Neural cell (in vitro differentiated cells): ENCODE measurements at regions not wholly inside any gene's neighbourhood (a gene's known extent, or its start where the extent isn't known, plus 50 kb on each side); places are given as distances from the start of the nearest gene placed in this dataset.

Experiments
- CTCF ChIP-seq: fragments of 450-650 bp; IDR thresholded peaks from 2 replicates; pipeline ENCODE4 v1.5.1; 2014; ENCODE audit warnings: antibody characterized with exemption, mild to moderate bottlenecking, moderate library complexity; ENCODE audit not compliant: poor library complexity, severe bottlenecking
- EZH2 ChIP-seq: fragments of 200-600, 300-800 bp; shearing (Covaris generic), sonication (generic); IDR thresholded peaks from 2 replicates; pipeline ENCODE4 v1.6.1; 2014; ENCODE audit warnings: antibody characterized with exemption, low read length, borderline replicate concordance, mild to moderate bottlenecking; ENCODE audit not compliant: insufficient read depth, poor library complexity, severe bottlenecking
- MXI1 ChIP-seq: fragments of 450-650 bp; conservative IDR thresholded peaks from 2 replicates; pipeline ENCODE4 v1.6.1; 2014; ENCODE audit warnings: antibody characterized with exemption, mild to moderate bottlenecking; ENCODE audit not compliant: poor library complexity, severe bottlenecking
- POLR2AphosphoS5 ChIP-seq: IDR thresholded peaks from 2 replicates; pipeline ENCODE4 v1.6.1; 2012
- RAD21 ChIP-seq: fragments of 450-650 bp; conservative IDR thresholded peaks from 2 replicates; pipeline ENCODE4 v1.6.1; 2014; ENCODE audit warnings: antibody characterized with exemption, mild to moderate bottlenecking, moderate library complexity
- TAF1 ChIP-seq: IDR thresholded peaks from 2 replicates; pipeline ENCODE4 v1.6.1; 2012; ENCODE audit warnings: low read depth

DNA sequence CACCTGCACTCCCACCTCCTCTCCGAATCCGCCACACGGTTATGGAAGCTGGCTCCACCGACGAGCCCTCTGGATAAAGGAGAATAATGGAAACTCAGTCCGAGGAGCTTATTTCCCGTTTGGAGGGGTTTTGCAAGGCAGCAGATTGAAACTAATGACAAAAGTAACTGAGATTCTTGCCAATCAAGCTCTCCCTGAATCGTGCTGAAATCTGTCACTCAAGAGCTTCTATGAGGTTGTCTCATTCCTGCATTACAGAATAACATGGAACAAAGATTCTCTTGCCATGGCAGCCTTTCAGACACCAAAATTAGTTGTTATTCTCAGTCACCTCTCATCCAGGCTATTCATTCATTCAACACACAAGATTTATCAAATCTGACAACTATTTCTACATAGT is 405.9 kb downstream of the SOX9 start:
- TF ChIP-seq CTCF (no peak), EZH2 (no peak), POLR2AphosphoS5 (peak; percentile 39), MXI1 (no peak), TAF1 (no peak), RAD21 (no peak)
